Stimulated activated effector memory CD8-positive, alpha-beta T cell treated with anti-CD3 and anti-CD28 coated beads, Interleukin-12 subunit alpha, Interleukin-12 subunit beta, amount 100 ng/mL, for 72 hours (primary cell): ENCODE measurements at regions not wholly inside any gene's neighbourhood (a gene's known extent, or its start where the extent isn't known, plus 50 kb on each side); places are given as distances from the start of the nearest gene placed in this dataset.
"Not testable (repeated sequence)": the region's sequence is repeated elsewhere in the genome, so short reads cannot be mapped to it uniquely, and the experiment has no call there.

ENCODE experiments used
- ATAC-seq: fragments of 150-1000 bp; cut with Tn5 transposase; 2 replicates; pipeline ENCODE4 v1.10.0; 2021
- DNase-seq, 2 donors: peaks; one replicate each; pipeline ENCODE4 v3.0.0; 2021 to 2022; ENCODE audit warnings: low spot score in 2 of 2
- H3K27ac Mint-ChIP-seq: one replicate; pipeline ENCODE4 v1.8.0; 2022; ENCODE audit warnings: mild to moderate bottlenecking, mixed read lengths
- H3K36me3 Mint-ChIP-seq: one replicate; pipeline ENCODE4 v1.8.0; 2022; ENCODE audit warnings: mild to moderate bottlenecking, mixed read lengths
- H3K4me1 Mint-ChIP-seq: one replicate; pipeline ENCODE4 v1.8.0; 2022; ENCODE audit warnings: mixed read lengths
- H3K4me3 Mint-ChIP-seq: one replicate; pipeline ENCODE4 v1.8.0; 2022; ENCODE audit warnings: mild to moderate bottlenecking, mixed read lengths
- H3K9me3 Mint-ChIP-seq: one replicate; pipeline ENCODE4 v1.8.0; 2022; ENCODE audit warnings: mixed read lengths

- H3K36me3 Mint-ChIP-seq: no peaks in the 10 kb centered on the region
- ATAC-seq: no peak
- H3K4me3 Mint-ChIP-seq: no peak overlapping the region
- H3K27ac Mint-ChIP-seq: no peak overlapping the region
- H3K9me3 Mint-ChIP-seq: no peaks in the 10 kb centered on the region
- H3K4me1 Mint-ChIP-seq: no peaks in the 10 kb centered on the region
- DNase-seq: no peak
Measured at GRCh38 chr9:110016340-110016739, 191.6 kb downstream of the C9orf152 start.

- H3K4me1 Mint-ChIP-seq, ATAC-seq, DNase-seq, H3K36me3 Mint-ChIP-seq, H3K9me3 Mint-ChIP-seq, H3K4me3 Mint-ChIP-seq, H3K27ac Mint-ChIP-seq: not testable (repeated sequence)
Measured at GRCh38 chr9:110020216-110020615, 187.7 kb downstream of the C9orf152 start.

- Mint-ChIP-seq H3K4me1 (peaks cover 5% of the 10 kb centered on the region), H3K9me3 (no peaks in the 10 kb centered on the region), H3K27ac (no peak overlapping the region), H3K4me3 (no peak overlapping the region), H3K36me3 (no peaks in the 10 kb centered on the region)
- DNase-seq: no peak
- peak; percentile 75 for ATAC-seq
Measured at GRCh38 chr9:110021891-110022290, 186.1 kb downstream of the C9orf152 start.

- H3K36me3 Mint-ChIP-seq, H3K27ac Mint-ChIP-seq, ATAC-seq, DNase-seq, H3K9me3 Mint-ChIP-seq, H3K4me1 Mint-ChIP-seq, H3K4me3 Mint-ChIP-seq: not testable (repeated sequence)
Measured at GRCh38 chr9:110023221-110023620, 184.7 kb downstream of the C9orf152 start.

GRCh38 chr9:110025551-110026170, 182.3 kb downstream of the C9orf152 start:
- H3K4me3 Mint-ChIP-seq: no peak overlapping the region

GRCh38 chr9:110027671-110028081, 180.3 kb downstream of the C9orf152 start:
- Mint-ChIP-seq H3K4me3 (no peak overlapping the region), H3K9me3 (no peaks in the 10 kb centered on the region), H3K4me1 (no peaks in the 10 kb centered on the region), H3K27ac (no peak overlapping the region), H3K36me3 (no peaks in the 10 kb centered on the region)
- ATAC-seq: no peak
- no peak for DNase-seq

More at GRCh38 chr9:110025551-110026170, 182.3 kb downstream of the C9orf152 start:
- no peak for DNase-seq
- Mint-ChIP-seq H3K27ac (no peak overlapping the region), H3K4me1 (peaks cover 5% of the 10 kb centered on the region), H3K36me3 (no peaks in the 10 kb centered on the region), H3K9me3 (no peaks in the 10 kb centered on the region)
- no peak for ATAC-seq

- Mint-ChIP-seq H3K4me3 (no peak overlapping the region), H3K9me3 (no peaks in the 10 kb centered on the region), H3K4me1 (no peaks in the 10 kb centered on the region), H3K36me3 (no peaks in the 10 kb centered on the region), H3K27ac (no peak overlapping the region)
- DNase-seq (no peak), ATAC-seq (no peak)
Measured at GRCh38 chr9:110028271-110028670, 179.7 kb downstream of the C9orf152 start.

- no peaks in the 10 kb centered on the region for H3K9me3 Mint-ChIP-seq
- DNase-seq: no peak
- no peaks in the 10 kb centered on the region for H3K36me3 Mint-ChIP-seq
- ATAC-seq: no peak
- no peak overlapping the region for H3K27ac Mint-ChIP-seq
- H3K4me3 Mint-ChIP-seq: no peak overlapping the region
- no peaks in the 10 kb centered on the region for H3K4me1 Mint-ChIP-seq
Measured at GRCh38 chr9:110028676-110029075, 179.3 kb downstream of the C9orf152 start.

GRCh38 chr9:110029429-110029955, 178.5 kb downstream of the C9orf152 start:
- Mint-ChIP-seq H3K4me1 (no peaks in the 10 kb centered on the region), H3K4me3 (no peak overlapping the region), H3K9me3 (no peaks in the 10 kb centered on the region), H3K36me3 (no peaks in the 10 kb centered on the region), H3K27ac (no peak overlapping the region)
- DNase-seq: no peak
- no peak for ATAC-seq

- H3K36me3 Mint-ChIP-seq: no peaks in the 10 kb centered on the region
- no peak overlapping the region for H3K4me3 Mint-ChIP-seq
- H3K27ac Mint-ChIP-seq: no peak overlapping the region
- DNase-seq: no peak
- no peaks in the 10 kb centered on the region for H3K9me3 Mint-ChIP-seq
- no peaks in the 10 kb centered on the region for H3K4me1 Mint-ChIP-seq
- ATAC-seq: no peak
Measured at GRCh38 chr9:110029956-110030480, 177.9 kb downstream of the C9orf152 start.

- no peak for ATAC-seq
- Mint-ChIP-seq H3K9me3 (no peaks in the 10 kb centered on the region), H3K4me1 (no peaks in the 10 kb centered on the region), H3K27ac (no peak overlapping the region), H3K4me3 (no peak overlapping the region), H3K36me3 (no peaks in the 10 kb centered on the region)
- DNase-seq: no peak
Measured at GRCh38 chr9:110030632-110031031, 177.3 kb downstream of the C9orf152 start.

- DNase-seq: no peak
- Mint-ChIP-seq H3K4me1 (no peaks in the 10 kb centered on the region), H3K36me3 (no peaks in the 10 kb centered on the region), H3K4me3 (no peak overlapping the region), H3K27ac (no peak overlapping the region), H3K9me3 (no peaks in the 10 kb centered on the region)
- no peak for ATAC-seq
Measured at GRCh38 chr9:110031511-110032173, 176.3 kb downstream of the C9orf152 start.

GRCh38 chr9:110032532-110032931, 175.4 kb downstream of the C9orf152 start:
- not testable (repeated sequence) for H3K4me1 Mint-ChIP-seq, DNase-seq, H3K27ac Mint-ChIP-seq, H3K36me3 Mint-ChIP-seq, H3K9me3 Mint-ChIP-seq, ATAC-seq, H3K4me3 Mint-ChIP-seq

- Mint-ChIP-seq H3K4me1 (no peaks in the 10 kb centered on the region), H3K9me3 (no peaks in the 10 kb centered on the region), H3K4me3 (no peak overlapping the region), H3K36me3 (no peaks in the 10 kb centered on the region), H3K27ac (no peak overlapping the region)
- DNase-seq (no peak), ATAC-seq (no peak)
Measured at GRCh38 chr9:110033869-110034268, 174.1 kb downstream of the C9orf152 start.

- Mint-ChIP-seq H3K9me3 (no peaks in the 10 kb centered on the region), H3K27ac (no peak overlapping the region), H3K4me1 (no peaks in the 10 kb centered on the region), H3K4me3 (no peak overlapping the region), H3K36me3 (no peaks in the 10 kb centered on the region)
- no peak for DNase-seq
- ATAC-seq: no peak
Measured at GRCh38 chr9:110036286-110036685, 171.7 kb downstream of the C9orf152 start.

- no peak overlapping the region for H3K4me3 Mint-ChIP-seq
- no peak for DNase-seq
Measured at GRCh38 chr9:110040788-110041187, 167.2 kb downstream of the C9orf152 start.

More at GRCh38 chr9:110040788-110041187, 167.2 kb downstream of the C9orf152 start:
- Mint-ChIP-seq H3K4me1 (no peaks in the 10 kb centered on the region), H3K27ac (no peak overlapping the region), H3K9me3 (peaks cover 3% of the 10 kb centered on the region), H3K36me3 (no peaks in the 10 kb centered on the region)
- no peak for ATAC-seq
